Endothelial cell of hepatic sinusoid (primary cell): ENCODE measurements at regions not wholly inside any gene's neighbourhood (a gene's known extent, or its start where the extent isn't known, plus 50 kb on each side); places are given as distances from the start of the nearest gene placed in this dataset.

Experiments used
- in situ Hi-C: cut with HindIII; loops from 2 replicates; pipeline ENCODE4 v1.10.0; 2017; ENCODE audit warnings: low sequenced_read_pairs

GRCh38 chr6:55643861-55644260 lies 64.9 kb upstream of the HMGCLL1 start:
- in situ Hi-C loops, result no loop called here

DNA sequence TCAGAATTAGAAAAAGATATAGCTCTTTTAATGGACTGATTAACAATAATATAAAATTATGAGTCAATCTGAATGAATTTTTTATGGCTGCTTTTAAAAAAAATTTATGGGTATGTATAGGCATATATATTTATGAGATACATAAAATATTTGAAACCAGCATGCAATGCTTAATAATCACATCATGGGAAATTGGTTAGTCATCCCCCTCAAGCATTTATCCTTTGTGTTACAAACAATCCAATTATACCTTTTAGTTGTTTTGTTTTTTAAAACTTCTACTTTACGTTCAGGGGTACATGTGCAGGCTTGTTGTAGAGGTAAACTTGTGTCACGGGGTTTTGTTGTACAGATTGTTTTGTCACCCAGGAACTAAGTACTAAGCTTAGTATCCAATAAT lies 63.4 kb upstream of the HMGCLL1 start:
- in situ Hi-C loops, result no loop called here

GRCh38 chr6:55636406-55637102 lies 57.6 kb upstream of the HMGCLL1 start:
- in situ Hi-C loops, result loop anchor here (5.0 kb wide), 1 partner anchor 71 kb away; no protein-coding TSS in a partner anchor

DNA sequence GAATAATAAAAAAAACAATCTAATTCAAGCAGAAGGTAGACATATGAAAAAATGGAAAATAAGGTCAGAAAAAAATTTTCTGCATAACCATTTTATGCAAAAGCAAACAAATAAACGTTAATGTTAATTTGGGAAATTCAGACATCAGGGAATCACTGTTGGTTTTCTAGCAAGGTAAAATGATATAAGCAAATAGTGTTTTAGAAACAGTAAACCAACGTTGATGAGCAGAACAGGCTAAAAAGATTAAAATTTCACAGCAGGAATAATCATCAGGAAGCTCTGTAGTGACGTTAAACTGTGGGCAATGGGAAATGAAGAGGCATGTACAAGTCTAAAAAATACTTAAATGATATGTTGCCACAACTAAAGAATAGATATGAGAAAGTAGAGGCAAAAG lies 54.5 kb upstream of the HMGCLL1 start:
- in situ Hi-C loops, result no loop called here

- in situ Hi-C loops, result no loop called here
These were observed 54.0 kb upstream of the HMGCLL1 start for GRCh38 chr6:55632953-55633352.
